H1 (cell line): ENCODE measurements at regions not wholly inside any gene's neighbourhood (a gene's known extent, or its start where the extent isn't known, plus 50 kb on each side); places are given as distances from the start of the nearest gene placed in this dataset.

Experiments used
- CTCF ChIA-PET: fragments of 300-600 bp; sonication (Branson Sonifier 250); formaldehyde crosslinking; loops from one replicate; lab custom pipeline; 2021; ENCODE audit not compliant: partially characterized antibody; lab: Charles Lee
- POLR2A ChIA-PET: fragments of 300-600 bp; sonication (Branson Sonifier 250); formaldehyde crosslinking; loops from one replicate; lab custom pipeline; 2021; ENCODE audit warnings: inconsistent platforms; ENCODE audit not compliant: partially characterized antibody; lab: Charles Lee
- DNase-seq, 2 experiments: peaks; one replicate each; pipeline versions ENCODE4 v3.0.0 to v3.0.0-alpha.2; 2010 to 2022; ENCODE audit warnings: low spot score in 2 of 2, low read depth in 1 of 2, mixed read lengths in 1 of 2
- FAIRE-seq: peaks from 2 replicates; lab custom pipeline; 2011; peaks lifted over from hg19 to GRCh38; lab: Jason Lieb, UNC
- H2AFZ ChIP-seq: 2 replicates; pipeline ENCODE4 v1.8.1; 2012; ENCODE audit warnings: low read length, inconsistent platforms
- H2AK5ac ChIP-seq: 2 replicates; pipeline ENCODE4 v1.6.1; 2013; ENCODE audit warnings: low read depth, low read length
- H2BK120ac ChIP-seq: replicated peaks from 2 replicates; pipeline ENCODE3; 2013; ENCODE audit warnings: low read depth, low read length, inconsistent platforms
- H2BK12ac ChIP-seq: 2 replicates; pipeline ENCODE4 v1.6.1; 2013; ENCODE audit warnings: low read depth, low read length
- H2BK15ac ChIP-seq: 2 replicates; pipeline ENCODE4 v1.6.1; 2013; ENCODE audit warnings: low read length
- H2BK20ac ChIP-seq: 2 replicates; pipeline ENCODE4 v1.6.1; 2013; ENCODE audit warnings: low read length
- H2BK5ac ChIP-seq: 2 replicates; pipeline ENCODE4 v1.6.1; 2013; ENCODE audit warnings: low read depth, low read length
- H3K14ac ChIP-seq: 2 replicates; pipeline ENCODE4 v1.6.1; 2013; ENCODE audit warnings: inconsistent platforms; ENCODE audit not compliant: insufficient read length
- H3K18ac ChIP-seq: 2 replicates; pipeline ENCODE4 v1.6.1; 2013; ENCODE audit warnings: low read length; ENCODE audit errors: extremely low read depth
- H3K23ac ChIP-seq: 2 replicates; pipeline ENCODE4 v1.6.1; 2013; ENCODE audit warnings: inconsistent platforms; ENCODE audit not compliant: insufficient read length
- H3K23me2 ChIP-seq: 2 replicates; pipeline ENCODE4 v1.6.1; 2013; ENCODE audit warnings: low read depth, low read length
- H3K27ac ChIP-seq: 2 replicates; pipeline ENCODE4 v1.6.1; 2011; ENCODE audit warnings: low read depth, low read length, inconsistent platforms
- H3K27me3 ChIP-seq, 4 experiments: replicated peaks in 1 of 4; 1 replicate in 1 of 4; 2 replicates in 3 of 4; pipeline versions ENCODE4 v1.6.1 to v1.8.1; 2011 to 2013; ENCODE audit warnings: low read length in 3 of 4, mild to moderate bottlenecking in 3 of 4, inconsistent platforms in 2 of 4, mixed read lengths in 2 of 4, moderate library complexity in 1 of 4; ENCODE audit not compliant: control insufficient read depth in 3 of 4, insufficient read depth in 3 of 4; ENCODE audit errors: extremely low read depth in 1 of 4
- H3K36me3 ChIP-seq, 4 experiments: 2 replicates each; pipeline versions ENCODE4 v1.6.1 to v1.8.1; 2011 to 2013; ENCODE audit warnings: mild to moderate bottlenecking in 4 of 4, low read length in 3 of 4, moderate library complexity in 2 of 4, control low read depth in 1 of 4, inconsistent platforms in 1 of 4; ENCODE audit not compliant: insufficient read depth in 4 of 4, control insufficient read depth in 2 of 4
- H3K4ac ChIP-seq: replicated peaks from 2 replicates; pipeline ENCODE3; 2013; ENCODE audit warnings: low read length, low read depth, mixed read lengths, inconsistent platforms; ENCODE audit not compliant: insufficient read length
- H3K4me1 ChIP-seq, 4 experiments: replicated peaks in 1 of 4; 1 replicate in 1 of 4; 2 replicates in 3 of 4; pipeline versions ENCODE4 v1.6.1 to v1.8.1; 2011 to 2013; ENCODE audit warnings: low read length in 3 of 4, inconsistent platforms in 2 of 4, mixed read lengths in 1 of 4; ENCODE audit not compliant: insufficient read depth in 4 of 4, control insufficient read depth in 3 of 4
- H3K4me2 ChIP-seq, 2 experiments: 2 replicates each; pipeline versions ENCODE4 v1.6.1 to v1.8.1; 2011 to 2013; ENCODE audit warnings: low read depth in 2 of 2, low read length in 2 of 2, control low read depth in 1 of 2, inconsistent platforms in 1 of 2, mild to moderate bottlenecking in 1 of 2; ENCODE audit not compliant: insufficient read depth in 1 of 2
- H3K4me3 ChIP-seq, 4 experiments: fragments of 200-600, 300-600 bp in 1 of 4; sonication (generic), shearing (Covaris generic), sonication (Bioruptor Twin) in 1 of 4; 2 replicates each; pipeline versions ENCODE4 v1.5.1 to v1.8.1; 2011 to 2016; ENCODE audit warnings: low read length in 4 of 4, low read depth in 3 of 4, control low read depth in 2 of 4, inconsistent platforms in 2 of 4, mild to moderate bottlenecking in 2 of 4, mixed read lengths in 1 of 4, moderate library complexity in 1 of 4; ENCODE audit not compliant: insufficient read depth in 2 of 4; ENCODE audit errors: extremely low read depth in 1 of 4
- H3K56ac ChIP-seq: replicated peaks from 2 replicates; pipeline ENCODE3; 2013; ENCODE audit warnings: low read depth, mild to moderate bottlenecking, mixed read lengths, low read length, inconsistent platforms; ENCODE audit not compliant: insufficient read length
- H3K79me1 ChIP-seq: 2 replicates; pipeline ENCODE4 v1.6.1; 2013; ENCODE audit warnings: low read depth, low read length, control low read depth
- H3K79me2 ChIP-seq, 2 experiments: 2 replicates each; pipeline versions ENCODE4 v1.6.1 to v1.8.1; 2012 to 2013; ENCODE audit warnings: low read length in 2 of 2, mild to moderate bottlenecking in 2 of 2, inconsistent platforms in 1 of 2; ENCODE audit not compliant: insufficient read depth in 2 of 2, control insufficient read depth in 1 of 2
- H3K9ac ChIP-seq, 4 experiments: replicated peaks in 1 of 4; 1 replicate in 1 of 4; 2 replicates in 3 of 4; pipeline versions ENCODE4 v1.6.1 to v1.8.1; 2011 to 2013; ENCODE audit warnings: low read depth in 3 of 4, low read length in 3 of 4, control low read depth in 2 of 4, mild to moderate bottlenecking in 2 of 4, moderate library complexity in 2 of 4, inconsistent platforms in 1 of 4; ENCODE audit errors: extremely low read depth in 1 of 4
- H3K9me3 ChIP-seq, 2 experiments: 2 replicates each; pipeline versions ENCODE4 v1.6.1 to v1.8.1; 2012 to 2013; ENCODE audit warnings: mild to moderate bottlenecking in 2 of 2, moderate library complexity in 2 of 2, control low read depth in 1 of 2, inconsistent platforms in 1 of 2, low read depth in 1 of 2, low read length in 1 of 2, mixed read lengths in 1 of 2; ENCODE audit not compliant: insufficient read depth in 2 of 2
- H4K20me1 ChIP-seq, 2 experiments: replicated peaks in 1 of 2; 2 replicates each; pipeline versions ENCODE3 to v1.8.1; 2011 to 2013; ENCODE audit warnings: inconsistent platforms in 2 of 2, low read length in 2 of 2, mild to moderate bottlenecking in 1 of 2; ENCODE audit not compliant: insufficient read depth in 2 of 2, control insufficient read depth in 1 of 2
- H4K5ac ChIP-seq: 2 replicates; pipeline ENCODE4 v1.6.1; 2013; ENCODE audit warnings: low read length, low read depth, mixed read lengths, inconsistent platforms; ENCODE audit not compliant: insufficient read length
- H4K8ac ChIP-seq: 2 replicates; pipeline ENCODE4 v1.8.0; 2013; ENCODE audit warnings: mild to moderate bottlenecking, moderate library complexity, low read length, inconsistent platforms; ENCODE audit not compliant: insufficient read depth; ENCODE audit errors: extremely low read depth
- H4K91ac ChIP-seq: replicated peaks from 2 replicates; pipeline ENCODE3; 2013; ENCODE audit warnings: low read length, mixed read lengths, inconsistent platforms; ENCODE audit not compliant: insufficient read length
- CBX8 ChIP-seq: fragments of 300-800, 300-1000 bp; sonication (generic); IDR thresholded peaks from 2 replicates; pipeline ENCODE4 v1.7.1; 2016; ENCODE audit warnings: low read depth, low read length, borderline replicate concordance
- CEBPB ChIP-seq: IDR thresholded peaks from 2 replicates; pipeline ENCODE4 v1.6.1; 2012; ENCODE audit warnings: low read depth, low read length
- JUN ChIP-seq: IDR thresholded peaks from 2 replicates; pipeline ENCODE4 v1.6.1; 2011; ENCODE audit warnings: low read depth, mild to moderate bottlenecking, improper control_type of control experiment, low read length
- KDM4A ChIP-seq: IDR thresholded peaks from one replicate; pipeline ENCODE4 v1.7.1; 2012; ENCODE audit warnings: low read depth, mild to moderate bottlenecking, moderate library complexity, low read length, inconsistent platforms; ENCODE audit not compliant: severe bottlenecking
- NANOG ChIP-seq: IDR thresholded peaks from 2 replicates; pipeline ENCODE4 v1.6.1; 2011; ENCODE audit warnings: low read length, low read depth, mild to moderate bottlenecking, inconsistent platforms; ENCODE audit not compliant: insufficient read depth, poor library complexity, severe bottlenecking
- NRF1 ChIP-seq: IDR thresholded peaks from 2 replicates; pipeline ENCODE4 v1.6.1; 2011; ENCODE audit warnings: mild to moderate bottlenecking, low read depth, low read length, improper control_type of control experiment
- RAD21 ChIP-seq, 2 experiments: IDR thresholded peaks in 1 of 2; conservative IDR thresholded peaks in 1 of 2; 2 replicates each; pipeline ENCODE4 v1.6.1; 2011; ENCODE audit warnings: low read depth in 2 of 2, low read length in 2 of 2, improper control_type of control experiment in 1 of 2, inconsistent platforms in 1 of 2, mild to moderate bottlenecking in 1 of 2, moderate library complexity in 1 of 2
- SP4 ChIP-seq: IDR thresholded peaks from 2 replicates; pipeline ENCODE4 v1.6.1; 2012; ENCODE audit warnings: low read length, inconsistent platforms
- TAF1 ChIP-seq: IDR thresholded peaks from 2 replicates; pipeline ENCODE4 v1.6.1; 2011; ENCODE audit warnings: mild to moderate bottlenecking, low read depth, low read length
- ZNF274 ChIP-seq: IDR thresholded peaks from 2 replicates; pipeline ENCODE4 v1.7.0; 2012; ENCODE audit warnings: low read length, borderline replicate concordance; ENCODE audit errors: extremely low read depth
- WGBS, 2 experiments: shearing (Covaris generic) in 1 of 2; methylation state at CpG; one replicate each; pipeline versions ENCODE4 v1.1.6 to v1.1.7; 2013 to 2015; ENCODE audit warnings: low lambda C conversion rate in 2 of 2, mixed read lengths in 2 of 2, inconsistent platforms in 1 of 2, low coverage in 1 of 2, missing lambda C conversion rate in 1 of 2; ENCODE audit not compliant: insufficient replicate concordance in 2 of 2, insufficient coverage in 1 of 2, insufficient read length in 1 of 2; ENCODE audit errors: extremely low coverage in 1 of 2, missing lambda C conversion rate in 1 of 2; 5-methylcytosine and 5-hydroxymethylcytosine counted together

DNA sequence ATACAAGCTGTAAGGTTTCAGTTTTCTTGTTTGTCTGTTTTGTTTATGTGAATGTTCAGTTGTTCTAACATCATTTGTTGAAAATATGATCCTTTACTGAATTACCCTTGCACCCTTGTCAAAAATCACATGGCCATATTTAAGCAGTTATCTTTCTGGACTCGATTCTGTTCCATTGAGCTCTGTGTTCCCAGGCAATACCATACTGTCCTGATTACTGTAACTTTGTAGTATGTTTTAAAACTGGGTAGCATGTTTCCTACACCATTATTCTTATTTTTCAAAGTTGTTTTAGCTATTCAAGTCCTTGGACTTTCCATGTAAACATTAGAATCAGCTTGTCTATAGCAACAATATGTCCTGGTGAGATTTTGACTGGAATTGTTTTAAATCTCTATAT, 66.7 kb upstream of the PRSS3 start:
- Histone ChIP-seq H2BK120ac (no peak overlapping the region), H4K20me1 (no peaks in the 10 kb centered on the region), H3K23me2 (peaks cover 3% of the 10 kb centered on the region; the same call in 1 of the 2 replicates), H3K4me2 (no peak overlapping the region), H4K91ac (no peak overlapping the region), H4K8ac (no peak overlapping the region), H3K27me3 (no peaks in the 10 kb centered on the region), H3K18ac (no peak overlapping the region), H2BK15ac (no peak overlapping the region), H2BK5ac (no peak overlapping the region), H3K36me3 (no peaks in the 10 kb centered on the region), H2BK20ac (no peak overlapping the region), H3K4me3 (no peak overlapping the region), H3K23ac (no peak overlapping the region), H3K56ac (no peak overlapping the region), H2BK12ac (no peak overlapping the region), H3K27ac (no peak overlapping the region), H3K9me3 (peaks cover 0 to 4% of the 10 kb centered on the region in 2 experiments; a peak in 1 of 4 replicates), H3K79me1 (no peaks in the 10 kb centered on the region), H3K4ac (no peak overlapping the region), H2AK5ac (no peak overlapping the region), H3K79me2 (no peaks in the 10 kb centered on the region), H2AFZ (no peak overlapping the region), H3K14ac (no peak overlapping the region), H3K9ac (no peak overlapping the region), H3K4me1 (no peaks in the 10 kb centered on the region), H4K5ac (no peak overlapping the region)
- DNase-seq (no peak), FAIRE-seq (no peak)
- CTCF ChIA-PET = interaction anchor here (0.8 to 5.1 kb wide), 5 partner anchors 8 to 110 kb away, joined by 3 to 40 read pairs (median 9); no protein-coding TSS in a partner anchor
- TF ChIP-seq KDM4A = no peak
- TF ChIP-seq CBX8 = no peak
- no peak for TF ChIP-seq SP4
- TF ChIP-seq CEBPB = no peak
- TF ChIP-seq ZNF274 = no peak
- TF ChIP-seq RAD21 (IDR thresholded peaks at IDR 0.05 in 1 of 2, conservative IDR thresholded peaks at IDR 0.05 in 1 of 2; ENCODE audit: low read depth in 2 of 2, low read length in 2 of 2) = no peak
- no peak for TF ChIP-seq NRF1
- TF ChIP-seq JUN = no peak
- no peak for TF ChIP-seq NANOG
- no peak for TF ChIP-seq TAF1
- 92% methylated on average over 1 of the region's 1 CpG; no CpG with 5 or more reads in 1 of the 2 experiments for WGBS, 2 experiments
- POLR2A ChIA-PET = no interaction called here
